ENCODE measurements at regions not wholly inside any gene's neighbourhood (a gene's known extent, or its start where the extent isn't known, plus 50 kb on each side); places are given as distances from the start of the nearest gene placed in this dataset.

DNA sequence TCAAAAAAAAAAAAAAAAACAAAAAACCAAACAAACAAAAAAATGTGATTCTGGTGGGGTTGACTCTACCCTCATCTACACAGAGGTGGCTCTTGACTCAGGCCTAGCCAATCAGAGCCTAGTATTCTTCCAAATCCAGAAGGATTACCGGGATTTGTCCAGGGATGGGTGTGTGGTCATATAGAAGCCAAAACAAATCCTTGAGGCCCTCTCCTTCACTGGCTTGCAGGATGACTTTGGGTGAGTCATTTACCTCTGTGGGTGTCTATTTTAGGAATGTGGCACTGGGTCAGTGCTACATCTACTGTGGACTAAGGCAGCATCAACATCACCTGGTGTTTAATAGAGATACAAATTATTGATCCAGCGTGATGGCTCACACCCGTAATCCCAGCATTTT is 93.2 kb upstream of the RBBP6 start:
- TF ChIP-seq CTCF (conservative IDR thresholded peaks at IDR 0.05; ENCODE audit: low read depth, low read length) = no peak
- TF ChIP-seq NFE2L2 (IDR thresholded peaks at IDR 0.05; ENCODE audit: low read depth, low read length) = no peak
- no peak for TF ChIP-seq POLR2A (IDR thresholded peaks at IDR 0.05; ENCODE audit: low read depth, low read length)
- TF ChIP-seq, protein P1, sequence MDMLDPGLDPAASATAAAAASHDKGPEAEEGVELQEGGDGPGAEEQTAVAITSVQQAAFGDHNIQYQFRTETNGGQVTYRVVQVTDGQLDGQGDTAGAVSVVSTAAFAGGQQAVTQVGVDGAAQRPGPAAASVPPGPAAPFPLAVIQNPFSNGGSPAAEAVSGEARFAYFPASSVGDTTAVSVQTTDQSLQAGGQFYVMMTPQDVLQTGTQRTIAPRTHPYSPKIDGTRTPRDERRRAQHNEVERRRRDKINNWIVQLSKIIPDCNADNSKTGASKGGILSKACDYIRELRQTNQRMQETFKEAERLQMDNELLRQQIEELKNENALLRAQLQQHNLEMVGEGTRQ (IDR thresholded peaks at IDR 0.05; ENCODE audit: low read depth, low read length) = no peak
- TF ChIP-seq CHD1 (IDR thresholded peaks at IDR 0.05; ENCODE audit: low read depth, low read length) = no peak
- no peak for TF ChIP-seq FOS (IDR thresholded peaks at IDR 0.05; ENCODE audit: low read depth, low read length)
- no peak for TF ChIP-seq RAD21 (IDR thresholded peaks at IDR 0.05; ENCODE audit: low read length)
- TF ChIP-seq BHLHE40 (IDR thresholded peaks at IDR 0.05; ENCODE audit: low read depth, low read length) = no peak
- TF ChIP-seq CEBPB (IDR thresholded peaks at IDR 0.05; ENCODE audit: low read depth, low read length) = no peak
- TF ChIP-seq MAFK (IDR thresholded peaks at IDR 0.05; ENCODE audit: low read depth, low read length) = no peak
- TF ChIP-seq, protein P2, sequence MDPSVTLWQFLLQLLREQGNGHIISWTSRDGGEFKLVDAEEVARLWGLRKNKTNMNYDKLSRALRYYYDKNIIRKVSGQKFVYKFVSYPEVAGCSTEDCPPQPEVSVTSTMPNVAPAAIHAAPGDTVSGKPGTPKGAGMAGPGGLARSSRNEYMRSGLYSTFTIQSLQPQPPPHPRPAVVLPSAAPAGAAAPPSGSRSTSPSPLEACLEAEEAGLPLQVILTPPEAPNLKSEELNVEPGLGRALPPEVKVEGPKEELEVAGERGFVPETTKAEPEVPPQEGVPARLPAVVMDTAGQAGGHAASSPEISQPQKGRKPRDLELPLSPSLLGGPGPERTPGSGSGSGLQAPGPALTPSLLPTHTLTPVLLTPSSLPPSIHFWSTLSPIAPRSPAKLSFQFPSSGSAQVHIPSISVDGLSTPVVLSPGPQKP (IDR thresholded peaks at IDR 0.05; ENCODE audit: borderline replicate concordance, low read depth, low read length) = no peak
- no peak for TF ChIP-seq RCOR1 (IDR thresholded peaks at IDR 0.05; ENCODE audit: insufficient replicate concordance, low read length)
- TF ChIP-seq SMC3 (IDR thresholded peaks at IDR 0.05; ENCODE audit: low read depth, low read length) = no peak

Data from IMR-90 (cell line).